HepG2 (cell line): ENCODE measurements at regions not wholly inside any gene's neighbourhood (a gene's known extent, or its start where the extent isn't known, plus 50 kb on each side); places are given as distances from the start of the nearest gene placed in this dataset.

Experiments
- ATAC-seq: fragments of 200-7000 bp; cut with Tn5 transposase; 3 replicates; pipeline ENCODE4 v1.9.1; 2020; ENCODE audit warnings: mild to moderate bottlenecking, moderate library complexity
- BruUV-seq: library from RNA; stranded (reverse); fragments of 400-500 nt; replicated peaks from 2 replicates; lab custom pipeline; 2021; lab: Mats Ljungman, UMichigan
- CTCF ChIA-PET: fragments of 300-600 bp; formaldehyde crosslinking; extraction: SDS; loops from one replicate; lab custom pipeline; 2021; ENCODE audit warnings: low total read pairs, inconsistent platforms, low intra/inter-chr PET ratio; lab: Yijun Ruan, JAX
- POLR2A ChIA-PET: fragments of 350-600 bp; sonication (Branson Sonifier 250); formaldehyde crosslinking; loops from one replicate; lab custom pipeline; 2020; ENCODE audit warnings: antibody characterized with exemption, inconsistent platforms; lab: Yijun Ruan, JAX
- DNase-seq: peaks from one replicate; pipeline ENCODE4 v3.0.0-alpha.2; 2015; ENCODE audit warnings: low spot score
- FAIRE-seq: peaks from 3 replicates; lab custom pipeline; 2011; peaks lifted over from hg19 to GRCh38; lab: Jason Lieb, UNC
- H2AFZ ChIP-seq: one replicate; pipeline ENCODE4 v1.6.1; 2011; ENCODE audit warnings: low read length, inconsistent platforms
- H3K27ac ChIP-seq: fragments of 300-600 bp; 3 replicates; pipeline ENCODE4 v1.8.0; 2011; ENCODE audit warnings: mixed run types, mild to moderate bottlenecking, mixed read lengths, low read length, inconsistent platforms; ENCODE audit not compliant: insufficient read depth; ENCODE audit errors: extremely low read length
- H3K27me3 ChIP-seq, 2 experiments: fragments of 200-600 bp in 1 of 2; 2 replicates in 1 of 2; 3 replicates in 1 of 2; pipeline versions ENCODE4 v1.6.0 to v1.8.0; 2011; ENCODE audit warnings: low read length in 2 of 2, mild to moderate bottlenecking in 2 of 2, moderate library complexity in 2 of 2, inconsistent platforms in 1 of 2; ENCODE audit not compliant: insufficient read depth in 2 of 2, control insufficient read depth in 1 of 2
- H3K36me3 ChIP-seq, 2 experiments: fragments of 200-600 bp in 1 of 2; replicated peaks in 1 of 2; 2 replicates in 1 of 2; 3 replicates in 1 of 2; pipeline versions ENCODE4 v1.5.1 to v1.8.0; 2011; ENCODE audit warnings: low read length in 2 of 2, inconsistent platforms in 1 of 2; ENCODE audit not compliant: insufficient read depth in 2 of 2, control insufficient read depth in 1 of 2
- H3K4me1 ChIP-seq: 2 replicates; pipeline ENCODE4 v1.5.1; 2012; ENCODE audit warnings: low read length, inconsistent platforms; ENCODE audit not compliant: insufficient read depth
- H3K4me2 ChIP-seq: 2 replicates; pipeline ENCODE4 v1.6.0; 2011; ENCODE audit warnings: low read depth, low read length, inconsistent platforms
- H3K4me3 ChIP-seq, 3 experiments: fragments of 200-600 bp in 1 of 3; sonication (generic), shearing (Covaris generic) in 1 of 3; replicated peaks in 1 of 3; 2 replicates each; pipeline ENCODE4 v1.5.1; 2011 to 2016; ENCODE audit warnings: low read length in 3 of 3, inconsistent platforms in 2 of 3, low read depth in 2 of 3, mild to moderate bottlenecking in 2 of 3, control low read depth in 1 of 3, mixed read lengths in 1 of 3; ENCODE audit not compliant: insufficient read depth in 1 of 3
- H3K79me2 ChIP-seq: one replicate; pipeline ENCODE4 v1.6.1; 2011; ENCODE audit warnings: low read length, inconsistent platforms; ENCODE audit not compliant: insufficient read depth
- H3K9ac ChIP-seq: 2 replicates; pipeline ENCODE4 v1.6.0; 2011; ENCODE audit warnings: mild to moderate bottlenecking, low read depth, low read length, inconsistent platforms; ENCODE audit not compliant: insufficient read depth
- H3K9me3 ChIP-seq: 2 replicates; pipeline ENCODE4 v1.5.1; 2012; ENCODE audit warnings: mild to moderate bottlenecking, low read length
- H4K20me1 ChIP-seq: 2 replicates; pipeline ENCODE4 v1.6.0; 2011; ENCODE audit warnings: inconsistent platforms, mild to moderate bottlenecking, low read length, moderate library complexity; ENCODE audit not compliant: insufficient read depth
- CERS6 ChIP-seq: sonication (generic); formaldehyde crosslinking; IDR thresholded peaks from 2 replicates; pipeline ENCODE4 v1.5.0; 2020; ENCODE audit warnings: missing genetic modification reagents
- GABPA ChIP-seq, 2 experiments: IDR thresholded peaks; 2 replicates each; pipeline ENCODE4 v1.6.1; 2011 to 2016; ENCODE audit warnings: low read depth in 2 of 2, low read length in 1 of 2, missing biosample characterization in 1 of 2, missing genetic modification characterization in 1 of 2
- GTF2F1 ChIP-seq: fragments of 150-350 bp; IDR thresholded peaks from 2 replicates; pipeline ENCODE4 v1.6.1; 2014; ENCODE audit warnings: low read length
- NR0B2 ChIP-seq: sonication (generic); formaldehyde crosslinking; IDR thresholded peaks from 2 replicates; pipeline ENCODE4 v1.4.0; 2020; ENCODE audit warnings: mild to moderate bottlenecking, missing genetic modification reagents
- TCF12 ChIP-seq, 2 experiments: fragments of 450-650 bp in 1 of 2; sonication (generic) in 1 of 2; formaldehyde crosslinking in 1 of 2; IDR thresholded peaks; 2 replicates each; pipeline versions ENCODE4 v1.6.1 to v1.8.0; 2017 to 2022; ENCODE audit warnings: antibody characterized with exemption in 1 of 2, mild to moderate bottlenecking in 1 of 2, missing genetic modification reagents in 1 of 2, moderate library complexity in 1 of 2
- TIGD3 ChIP-seq: sonication (generic); formaldehyde crosslinking; IDR thresholded peaks from 2 replicates; pipeline ENCODE4 v1.5.1; 2020; ENCODE audit warnings: mild to moderate bottlenecking, missing genetic modification reagents, borderline replicate concordance
- ZNF121 ChIP-seq: sonication (generic); formaldehyde crosslinking; IDR thresholded peaks from 2 replicates; pipeline ENCODE4 v1.5.0; 2020; ENCODE audit warnings: mild to moderate bottlenecking, missing genetic modification reagents
- ZNF136 ChIP-seq: sonication (generic); formaldehyde crosslinking; IDR thresholded peaks from 2 replicates; pipeline ENCODE4 v1.8.1; 2022; ENCODE audit warnings: low read depth, mild to moderate bottlenecking, moderate library complexity, missing genetic modification reagents
- ZNF20 ChIP-seq: sonication (generic); formaldehyde crosslinking; IDR thresholded peaks from 2 replicates; pipeline ENCODE4 v1.4.0; 2020; ENCODE audit warnings: mild to moderate bottlenecking, moderate library complexity, missing genetic modification reagents
- ZNF326 ChIP-seq: sonication (generic); formaldehyde crosslinking; IDR thresholded peaks from 2 replicates; pipeline ENCODE4 v1.4.0; 2020; ENCODE audit warnings: missing genetic modification reagents, borderline replicate concordance
- ZNF549 ChIP-seq: sonication (generic); formaldehyde crosslinking; IDR thresholded peaks from 2 replicates; pipeline ENCODE4 v1.5.0; 2020; ENCODE audit warnings: missing genetic modification reagents
- ZNF605 ChIP-seq: sonication (generic); formaldehyde crosslinking; IDR thresholded peaks from 2 replicates; pipeline ENCODE4 v1.8.0; 2022; ENCODE audit warnings: mild to moderate bottlenecking, missing genetic modification reagents
- ZNF660 ChIP-seq: sonication (generic); formaldehyde crosslinking; IDR thresholded peaks from 2 replicates; pipeline ENCODE4 v1.5.1; 2020; ENCODE audit warnings: mild to moderate bottlenecking, low read depth, missing genetic modification reagents, borderline replicate concordance
- ZNF761 ChIP-seq: sonication (generic); formaldehyde crosslinking; conservative IDR thresholded peaks from 2 replicates; pipeline ENCODE4 v1.4.0; 2020; ENCODE audit warnings: mild to moderate bottlenecking, missing genetic modification reagents
- ZNF788 ChIP-seq: sonication (generic); formaldehyde crosslinking; IDR thresholded peaks from 2 replicates; pipeline ENCODE4 v1.5.0; 2020; ENCODE audit warnings: mild to moderate bottlenecking, missing genetic modification reagents, borderline replicate concordance
- WGBS: methylation state at CpG from one replicate; pipeline ENCODE4 v1.1.6; 2017; ENCODE audit warnings: low lambda C conversion rate; 5-methylcytosine and 5-hydroxymethylcytosine counted together
- in situ Hi-C: cut with HindIII; loops from 2 replicates; pipeline ENCODE4 v1.10.0; 2017; ENCODE audit warnings: low pct_unique_long_range_greater_than_20kb; ENCODE audit not compliant: extremely low pct_ligation_motif_present
- intact Hi-C: fragments of 100-400 bp; cut with micrococcal nuclease; formaldehyde crosslinking; loops from one replicate; pipeline ENCODE4 v1.10.0; 2022; ENCODE audit not compliant: unreplicated experiment

- POLR2A ChIA-PET, result no interaction called here
- ATAC-seq, result no peak
- CTCF ChIA-PET, result no interaction called here
These were observed 131.3 kb downstream of the FASLG start for GRCh38 chr1:172790245-172790644.

More at GRCh38 chr1:172790245-172790644, 131.3 kb downstream of the FASLG start:
- WGBS, result 2% methylated on average over 2 of the region's 2 CpGs
- intact Hi-C loops, result no loop called here
- Histone ChIP-seq H3K27ac (no peak overlapping the region), H3K79me2 (no peaks in the 10 kb centered on the region), H4K20me1 (no peaks in the 10 kb centered on the region), H3K36me3 (no peaks in the 10 kb centered on the region), H2AFZ (no peak overlapping the region), H3K4me2 (no peak overlapping the region), H3K9ac (no peak overlapping the region), H3K9me3 (no peaks in the 10 kb centered on the region), H3K27me3 (no peaks in the 10 kb centered on the region), H3K4me3 (no peak overlapping the region), H3K4me1 (no peaks in the 10 kb centered on the region)
- in situ Hi-C loops, result no loop called here
- FAIRE-seq, result no peak
- no TSS peak for BruUV-seq
- DNase-seq, result no peak
- no peak for TF ChIP-seq GABPA (IDR thresholded peaks at IDR 0.05; ENCODE audit: low read depth, low read length)
- no peak for TF ChIP-seq GABPA (CRISPR knock-in tag; IDR thresholded peaks at IDR 0.05; ENCODE audit: low read depth)
- TF ChIP-seq TCF12 (IDR thresholded peaks at IDR 0.05), result no peak
- TF ChIP-seq TCF12 (CRISPR knock-in tag; IDR thresholded peaks at IDR 0.05), result no peak
- no peak for TF ChIP-seq NR0B2 (CRISPR knock-in tag)
- TF ChIP-seq CERS6 (CRISPR knock-in tag), result no peak
- no peak for TF ChIP-seq ZNF660 (CRISPR knock-in tag)
- no peak for TF ChIP-seq ZNF549 (CRISPR knock-in tag)
- no peak for TF ChIP-seq GTF2F1
- no peak for TF ChIP-seq ZNF761
- no peak for TF ChIP-seq ZNF605 (CRISPR knock-in tag)
- no peak for TF ChIP-seq TIGD3
- TF ChIP-seq ZNF788 (CRISPR knock-in tag), result no peak
- TF ChIP-seq ZNF121 (CRISPR knock-in tag), result no peak
- no peak for TF ChIP-seq ZNF136
- no peak for TF ChIP-seq ZNF20 (CRISPR knock-in tag)
- no peak for TF ChIP-seq ZNF326
